ENCODE measurements at regions not wholly inside any gene's neighbourhood (a gene's known extent, or its start where the extent isn't known, plus 50 kb on each side); places are given as distances from the start of the nearest gene placed in this dataset.

DNA sequence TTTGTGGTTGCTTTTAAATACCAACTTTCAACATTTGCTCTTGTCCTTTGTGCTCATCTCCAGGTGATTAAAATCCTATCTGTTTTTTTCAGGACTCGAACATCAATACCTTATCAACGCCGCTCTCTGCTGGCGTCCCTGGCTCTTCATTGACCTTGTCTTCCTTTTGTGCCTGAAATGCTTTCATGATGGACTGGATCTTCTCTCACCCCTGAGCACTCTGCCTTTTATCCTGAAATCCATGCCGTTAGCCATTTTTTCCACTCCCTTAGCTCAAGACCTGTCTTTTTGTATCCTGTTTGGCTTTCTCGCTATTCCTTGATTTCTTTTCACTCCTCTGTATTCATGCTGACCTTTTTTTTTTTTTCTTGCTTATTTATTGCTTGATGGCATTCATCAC, 549.5 kb upstream of the CPEB2 start:
- Histone ChIP-seq H3K36me3 (ENCODE audit: control insufficient read depth in 2 of 2, insufficient read depth in 1 of 2, low read length in 2 of 2) (no peaks in the 10 kb centered on the region), H3K4me1 (ENCODE audit: control insufficient read depth, insufficient read depth, low read length) (no peaks in the 10 kb centered on the region), H3K27ac (ENCODE audit: extremely low read depth, low read depth, low read length) (no peak overlapping the region), H3K9me3 (ENCODE audit: control insufficient read depth, insufficient read depth, low read depth, low read length) (no peaks in the 10 kb centered on the region), H3K4me3 (ENCODE audit: low read depth, low read length) (no peak overlapping the region)
- no peak for TF ChIP-seq ZNF433 (tag by site-specific recombination; IDR thresholded peaks at IDR 0.05; ENCODE audit: low read depth)
- TF ChIP-seq ZNF48 (tag by site-specific recombination; IDR thresholded peaks at IDR 0.05) = no peak
- no peak for TF ChIP-seq ZNF266 (tag by site-specific recombination; IDR thresholded peaks at IDR 0.05; ENCODE audit: low read depth)
- no peak for TF ChIP-seq GLIS1 (tag by site-specific recombination; IDR thresholded peaks at IDR 0.05)
- TF ChIP-seq ZNF155 (tag by site-specific recombination; IDR thresholded peaks at IDR 0.05) = no peak
- no peak for TF ChIP-seq ZNF202 (tag by site-specific recombination; IDR thresholded peaks at IDR 0.05; ENCODE audit: borderline replicate concordance)
- TF ChIP-seq, protein P1, sequence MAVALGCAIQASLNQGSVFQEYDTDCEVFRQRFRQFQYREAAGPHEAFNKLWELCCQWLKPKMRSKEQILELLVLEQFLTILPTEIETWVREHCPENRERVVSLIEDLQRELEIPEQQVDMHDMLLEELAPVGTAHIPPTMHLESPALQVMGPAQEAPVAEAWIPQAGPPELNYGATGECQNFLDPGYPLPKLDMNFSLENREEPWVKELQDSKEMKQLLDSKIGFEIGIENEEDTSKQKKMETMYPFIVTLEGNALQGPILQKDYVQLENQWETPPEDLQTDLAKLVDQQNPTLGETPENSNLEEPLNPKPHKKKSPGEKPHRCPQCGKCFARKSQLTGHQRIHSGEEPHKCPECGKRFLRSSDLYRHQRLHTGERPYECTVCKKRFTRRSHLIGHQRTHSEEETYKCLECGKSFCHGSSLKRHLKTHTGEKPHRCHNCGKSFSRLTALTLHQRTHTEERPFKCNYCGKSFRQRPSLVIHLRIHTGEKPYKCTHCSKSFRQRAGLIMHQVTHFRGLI (tag by site-specific recombination; IDR thresholded peaks at IDR 0.05) = no peak
- TF ChIP-seq, protein P2, sequence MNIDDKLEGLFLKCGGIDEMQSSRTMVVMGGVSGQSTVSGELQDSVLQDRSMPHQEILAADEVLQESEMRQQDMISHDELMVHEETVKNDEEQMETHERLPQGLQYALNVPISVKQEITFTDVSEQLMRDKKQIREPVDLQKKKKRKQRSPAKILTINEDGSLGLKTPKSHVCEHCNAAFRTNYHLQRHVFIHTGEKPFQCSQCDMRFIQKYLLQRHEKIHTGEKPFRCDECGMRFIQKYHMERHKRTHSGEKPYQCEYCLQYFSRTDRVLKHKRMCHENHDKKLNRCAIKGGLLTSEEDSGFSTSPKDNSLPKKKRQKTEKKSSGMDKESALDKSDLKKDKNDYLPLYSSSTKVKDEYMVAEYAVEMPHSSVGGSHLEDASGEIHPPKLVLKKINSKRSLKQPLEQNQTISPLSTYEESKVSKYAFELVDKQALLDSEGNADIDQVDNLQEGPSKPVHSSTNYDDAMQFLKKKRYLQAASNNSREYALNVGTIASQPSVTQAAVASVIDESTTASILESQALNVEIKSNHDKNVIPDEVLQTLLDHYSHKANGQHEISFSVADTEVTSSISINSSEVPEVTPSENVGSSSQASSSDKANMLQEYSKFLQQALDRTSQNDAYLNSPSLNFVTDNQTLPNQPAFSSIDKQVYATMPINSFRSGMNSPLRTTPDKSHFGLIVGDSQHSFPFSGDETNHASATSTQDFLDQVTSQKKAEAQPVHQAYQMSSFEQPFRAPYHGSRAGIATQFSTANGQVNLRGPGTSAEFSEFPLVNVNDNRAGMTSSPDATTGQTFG (tag by site-specific recombination; IDR thresholded peaks at IDR 0.05; ENCODE audit: borderline replicate concordance) = no peak
- TF ChIP-seq, protein P3, sequence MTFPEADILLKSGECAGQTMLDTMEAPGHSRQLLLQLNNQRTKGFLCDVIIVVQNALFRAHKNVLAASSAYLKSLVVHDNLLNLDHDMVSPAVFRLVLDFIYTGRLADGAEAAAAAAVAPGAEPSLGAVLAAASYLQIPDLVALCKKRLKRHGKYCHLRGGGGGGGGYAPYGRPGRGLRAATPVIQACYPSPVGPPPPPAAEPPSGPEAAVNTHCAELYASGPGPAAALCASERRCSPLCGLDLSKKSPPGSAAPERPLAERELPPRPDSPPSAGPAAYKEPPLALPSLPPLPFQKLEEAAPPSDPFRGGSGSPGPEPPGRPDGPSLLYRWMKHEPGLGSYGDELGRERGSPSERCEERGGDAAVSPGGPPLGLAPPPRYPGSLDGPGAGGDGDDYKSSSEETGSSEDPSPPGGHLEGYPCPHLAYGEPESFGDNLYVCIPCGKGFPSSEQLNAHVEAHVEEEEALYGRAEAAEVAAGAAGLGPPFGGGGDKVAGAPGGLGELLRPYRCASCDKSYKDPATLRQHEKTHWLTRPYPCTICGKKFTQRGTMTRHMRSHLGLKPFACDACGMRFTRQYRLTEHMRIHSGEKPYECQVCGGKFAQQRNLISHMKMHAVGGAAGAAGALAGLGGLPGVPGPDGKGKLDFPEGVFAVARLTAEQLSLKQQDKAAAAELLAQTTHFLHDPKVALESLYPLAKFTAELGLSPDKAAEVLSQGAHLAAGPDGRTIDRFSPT (tag by site-specific recombination; IDR thresholded peaks at IDR 0.05) = no peak
- no peak for TF ChIP-seq ZNF391 (tag by site-specific recombination; IDR thresholded peaks at IDR 0.05; ENCODE audit: borderline replicate concordance, low read depth)
- TF ChIP-seq, protein P4, sequence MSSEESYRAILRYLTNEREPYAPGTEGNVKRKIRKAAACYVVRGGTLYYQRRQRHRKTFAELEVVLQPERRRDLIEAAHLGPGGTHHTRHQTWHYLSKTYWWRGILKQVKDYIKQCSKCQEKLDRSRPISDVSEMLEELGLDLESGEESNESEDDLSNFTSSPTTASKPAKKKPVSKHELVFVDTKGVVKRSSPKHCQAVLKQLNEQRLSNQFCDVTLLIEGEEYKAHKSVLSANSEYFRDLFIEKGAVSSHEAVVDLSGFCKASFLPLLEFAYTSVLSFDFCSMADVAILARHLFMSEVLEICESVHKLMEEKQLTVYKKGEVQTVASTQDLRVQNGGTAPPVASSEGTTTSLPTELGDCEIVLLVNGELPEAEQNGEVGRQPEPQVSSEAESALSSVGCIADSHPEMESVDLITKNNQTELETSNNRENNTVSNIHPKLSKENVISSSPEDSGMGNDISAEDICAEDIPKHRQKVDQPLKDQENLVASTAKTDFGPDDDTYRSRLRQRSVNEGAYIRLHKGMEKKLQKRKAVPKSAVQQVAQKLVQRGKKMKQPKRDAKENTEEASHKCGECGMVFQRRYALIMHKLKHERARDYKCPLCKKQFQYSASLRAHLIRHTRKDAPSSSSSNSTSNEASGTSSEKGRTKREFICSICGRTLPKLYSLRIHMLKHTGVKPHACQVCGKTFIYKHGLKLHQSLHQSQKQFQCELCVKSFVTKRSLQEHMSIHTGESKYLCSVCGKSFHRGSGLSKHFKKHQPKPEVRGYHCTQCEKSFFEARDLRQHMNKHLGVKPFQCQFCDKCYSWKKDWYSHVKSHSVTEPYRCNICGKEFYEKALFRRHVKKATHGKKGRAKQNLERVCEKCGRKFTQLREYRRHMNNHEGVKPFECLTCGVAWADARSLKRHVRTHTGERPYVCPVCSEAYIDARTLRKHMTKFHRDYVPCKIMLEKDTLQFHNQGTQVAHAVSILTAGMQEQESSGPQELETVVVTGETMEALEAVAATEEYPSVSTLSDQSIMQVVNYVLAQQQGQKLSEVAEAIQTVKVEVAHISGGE (tag by site-specific recombination; conservative IDR thresholded peaks at IDR 0.05; ENCODE audit: low read depth) = no peak
- POLR2A ChIA-PET = no interaction called here
- CTCF ChIA-PET = no interaction called here

DNA sequence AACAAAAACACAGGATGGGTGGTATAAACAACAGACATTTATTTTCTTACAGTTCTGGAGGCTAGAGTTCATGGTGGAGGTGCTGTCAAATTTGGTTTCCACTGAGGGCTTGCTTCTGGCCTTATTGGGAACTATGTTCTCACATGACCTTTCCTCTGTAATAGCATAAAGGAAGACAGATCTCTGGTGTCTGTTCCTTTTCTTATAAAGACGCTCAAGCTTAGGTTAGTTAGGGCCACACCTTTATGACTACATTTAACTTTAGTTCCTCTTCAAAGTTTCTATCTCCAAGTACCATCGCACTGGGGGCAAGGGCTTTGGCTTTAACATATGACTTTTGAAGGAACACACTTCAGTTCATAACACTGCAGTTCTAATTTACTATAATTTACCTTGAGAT, 543.8 kb upstream of the CPEB2 start:
- H3K4me3 ChIP-seq (ENCODE audit: low read depth, low read length) = no peak overlapping the region
- no peaks in the 10 kb centered on the region for H3K9me3 ChIP-seq (ENCODE audit: control insufficient read depth, insufficient read depth, low read depth, low read length)
- ChIA-PET POLR2A (no interaction called here), CTCF (no interaction called here)
- H3K27ac ChIP-seq (ENCODE audit: extremely low read depth, low read depth, low read length) = no peak overlapping the region
- no peaks in the 10 kb centered on the region for H3K4me1 ChIP-seq (ENCODE audit: control insufficient read depth, insufficient read depth, low read length)
- H3K36me3 ChIP-seq (ENCODE audit: control insufficient read depth in 2 of 2, insufficient read depth in 1 of 2, low read length in 2 of 2) = no peaks in the 10 kb centered on the region
- TF ChIP-seq ZNF777 (tag by site-specific recombination; IDR thresholded peaks at IDR 0.05; ENCODE audit: borderline replicate concordance) = no peak
- no peak for TF ChIP-seq GFI1B (tag by site-specific recombination; IDR thresholded peaks at IDR 0.05)
- no peak for TF ChIP-seq KLF9 (tag by site-specific recombination; IDR thresholded peaks at IDR 0.05; ENCODE audit: low read depth)
- TF ChIP-seq, protein P5, sequence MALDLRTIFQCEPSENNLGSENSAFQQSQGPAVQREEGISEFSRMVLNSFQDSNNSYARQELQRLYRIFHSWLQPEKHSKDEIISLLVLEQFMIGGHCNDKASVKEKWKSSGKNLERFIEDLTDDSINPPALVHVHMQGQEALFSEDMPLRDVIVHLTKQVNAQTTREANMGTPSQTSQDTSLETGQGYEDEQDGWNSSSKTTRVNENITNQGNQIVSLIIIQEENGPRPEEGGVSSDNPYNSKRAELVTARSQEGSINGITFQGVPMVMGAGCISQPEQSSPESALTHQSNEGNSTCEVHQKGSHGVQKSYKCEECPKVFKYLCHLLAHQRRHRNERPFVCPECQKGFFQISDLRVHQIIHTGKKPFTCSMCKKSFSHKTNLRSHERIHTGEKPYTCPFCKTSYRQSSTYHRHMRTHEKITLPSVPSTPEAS (tag by site-specific recombination; IDR thresholded peaks at IDR 0.05) = no peak
- TF ChIP-seq, protein P6, sequence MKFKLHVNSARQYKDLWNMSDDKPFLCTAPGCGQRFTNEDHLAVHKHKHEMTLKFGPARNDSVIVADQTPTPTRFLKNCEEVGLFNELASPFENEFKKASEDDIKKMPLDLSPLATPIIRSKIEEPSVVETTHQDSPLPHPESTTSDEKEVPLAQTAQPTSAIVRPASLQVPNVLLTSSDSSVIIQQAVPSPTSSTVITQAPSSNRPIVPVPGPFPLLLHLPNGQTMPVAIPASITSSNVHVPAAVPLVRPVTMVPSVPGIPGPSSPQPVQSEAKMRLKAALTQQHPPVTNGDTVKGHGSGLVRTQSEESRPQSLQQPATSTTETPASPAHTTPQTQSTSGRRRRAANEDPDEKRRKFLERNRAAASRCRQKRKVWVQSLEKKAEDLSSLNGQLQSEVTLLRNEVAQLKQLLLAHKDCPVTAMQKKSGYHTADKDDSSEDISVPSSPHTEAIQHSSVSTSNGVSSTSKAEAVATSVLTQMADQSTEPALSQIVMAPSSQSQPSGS (tag by site-specific recombination; IDR thresholded peaks at IDR 0.05; ENCODE audit: low read depth) = no peak
- TF ChIP-seq, protein P1 (tag by site-specific recombination; IDR thresholded peaks at IDR 0.05) = no peak
- TF ChIP-seq SCRT2 (tag by site-specific recombination; IDR thresholded peaks at IDR 0.05) = no peak
- TF ChIP-seq ZNF600 (tag by site-specific recombination; IDR thresholded peaks at IDR 0.05) = no peak
- no peak for TF ChIP-seq ZNF558 (tag by site-specific recombination; IDR thresholded peaks at IDR 0.05)
- TF ChIP-seq, protein P7, sequence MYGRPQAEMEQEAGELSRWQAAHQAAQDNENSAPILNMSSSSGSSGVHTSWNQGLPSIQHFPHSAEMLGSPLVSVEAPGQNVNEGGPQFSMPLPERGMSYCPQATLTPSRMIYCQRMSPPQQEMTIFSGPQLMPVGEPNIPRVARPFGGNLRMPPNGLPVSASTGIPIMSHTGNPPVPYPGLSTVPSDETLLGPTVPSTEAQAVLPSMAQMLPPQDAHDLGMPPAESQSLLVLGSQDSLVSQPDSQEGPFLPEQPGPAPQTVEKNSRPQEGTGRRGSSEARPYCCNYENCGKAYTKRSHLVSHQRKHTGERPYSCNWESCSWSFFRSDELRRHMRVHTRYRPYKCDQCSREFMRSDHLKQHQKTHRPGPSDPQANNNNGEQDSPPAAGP (tag by site-specific recombination; IDR thresholded peaks at IDR 0.05) = no peak

Data from HEK293 (cell line).